Tibial nerve (tissue), 4 donors: ENCODE measurements at regions not wholly inside any gene's neighbourhood (a gene's known extent, or its start where the extent isn't known, plus 50 kb on each side); places are given as distances from the start of the nearest gene placed in this dataset.

Experiments used
- CTCF ChIP-seq, 5 experiments: fragments of 200-600 bp in 3 of 5; fragments of 450-650 bp in 2 of 5; sonication (generic) in 3 of 5; IDR thresholded peaks; one replicate each; pipeline ENCODE4 v1.5.1; 2016 to 2019; ENCODE audit warnings: antibody characterized with exemption in 5 of 5, mild to moderate bottlenecking in 3 of 5, moderate library complexity in 2 of 5
- EP300 ChIP-seq, 2 donors: sonication (generic); formaldehyde crosslinking; IDR thresholded peaks; one replicate each; pipeline ENCODE4 v1.6.1; 2017; ENCODE audit warnings: antibody characterized with exemption in 2 of 2, mild to moderate bottlenecking in 1 of 2

GRCh38 chr12:125245581-125246557 is 180.6 kb downstream of the AACS start:
- TF ChIP-seq CTCF (IDR thresholded peaks at IDR 0.05) (no peak), EP300 (IDR thresholded peaks at IDR 0.05) (peak; percentile 54 to 89)
